GM12878 (cell line): ENCODE measurements at regions not wholly inside any gene's neighbourhood (a gene's known extent, or its start where the extent isn't known, plus 50 kb on each side); places are given as distances from the start of the nearest gene placed in this dataset.
A peak's percentile ranks its signal among the peaks of the same experiment; 100 is the strongest.

ENCODE experiments used
- GATAD2B ChIP-seq: fragments of 450-650 bp; conservative IDR thresholded peaks from 2 replicates; pipeline ENCODE4 v1.6.1; 2017; ENCODE audit warnings: low read depth, mild to moderate bottlenecking, moderate library complexity
- RELA ChIP-seq: fragments of 450-650 bp; IDR thresholded peaks from 2 replicates; pipeline ENCODE4 v1.8.0; 2014; ENCODE audit warnings: borderline replicate concordance; ENCODE audit not compliant: partially characterized antibody
- SMC3 ChIP-seq: IDR thresholded peaks from 2 replicates; pipeline ENCODE4 v1.6.1; 2011; ENCODE audit warnings: low read length, improper control_type of control experiment, borderline replicate concordance
- SREBF1 ChIP-seq: IDR thresholded peaks from 2 replicates; pipeline ENCODE4 v1.6.1; 2012; ENCODE audit warnings: mild to moderate bottlenecking, low read length
- SRF ChIP-seq, 2 experiments: IDR thresholded peaks; 2 replicates each; pipeline ENCODE4 v1.6.1; 2011; ENCODE audit warnings: low read depth in 2 of 2, low read length in 2 of 2, mild to moderate bottlenecking in 1 of 2, moderate library complexity in 1 of 2
- TF ChIP-seq, protein P1 (sequence below): fragments of 450-650 bp; IDR thresholded peaks from 2 replicates; pipeline ENCODE4 v1.6.1; 2017; ENCODE audit warnings: mild to moderate bottlenecking, moderate library complexity
- TF ChIP-seq, protein P2 (sequence below): fragments of 450-650 bp; IDR thresholded peaks from 2 replicates; pipeline ENCODE4 v1.6.1; 2017; ENCODE audit warnings: mild to moderate bottlenecking
- TF ChIP-seq, protein P3 (sequence below): fragments of 450-650 bp; IDR thresholded peaks from 2 replicates; pipeline ENCODE4 v1.6.1; 2016; ENCODE audit warnings: mild to moderate bottlenecking, moderate library complexity, borderline replicate concordance
- TF ChIP-seq, protein P4 (sequence below): IDR thresholded peaks from 2 replicates; pipeline ENCODE4 v1.6.1; 2012; ENCODE audit warnings: low read length, inconsistent platforms
- TF ChIP-seq, protein P5 (sequence below): fragments of 450-650 bp; IDR thresholded peaks from 2 replicates; pipeline ENCODE4 v1.6.1; 2017; ENCODE audit warnings: antibody characterized with exemption, mild to moderate bottlenecking, moderate library complexity
- TF ChIP-seq, protein P6 (sequence below): fragments of 450-650 bp; conservative IDR thresholded peaks from 2 replicates; pipeline ENCODE4 v1.6.1; 2017; ENCODE audit warnings: mild to moderate bottlenecking, moderate library complexity

DNA sequence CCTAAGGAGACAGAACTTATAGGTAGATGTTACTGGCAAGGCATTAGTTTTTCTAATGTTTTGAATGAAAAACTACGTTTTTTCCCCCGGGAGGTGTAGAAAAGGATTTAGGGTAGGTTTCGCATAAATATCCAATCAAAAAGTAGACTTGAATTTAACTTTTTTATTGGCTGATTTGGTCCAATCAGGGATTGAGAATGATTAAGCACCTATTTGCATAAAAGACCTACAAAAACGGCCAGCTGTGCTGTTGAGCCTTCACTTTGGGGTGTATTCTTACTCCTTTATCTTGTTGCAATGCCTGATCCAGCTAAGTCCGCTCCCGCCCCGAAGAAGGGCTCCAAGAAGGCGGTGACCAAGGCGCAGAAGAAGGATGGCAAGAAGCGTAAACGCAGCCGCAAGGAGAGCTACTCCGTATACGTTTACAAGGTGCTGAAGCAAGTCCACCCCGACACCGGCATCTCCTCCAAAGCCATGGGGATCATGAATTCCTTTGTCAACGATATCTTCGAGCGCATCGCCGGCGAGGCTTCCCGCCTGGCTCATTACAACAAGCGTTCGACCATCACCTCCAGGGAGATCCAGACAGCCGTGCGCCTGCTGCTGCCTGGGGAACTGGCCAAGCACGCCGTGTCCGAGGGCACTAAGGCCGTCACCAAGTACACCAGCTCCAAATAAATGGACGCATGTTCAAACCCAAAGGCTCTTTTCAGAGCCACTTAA, 113.5 kb upstream of the BTN3A2 start (continued):
- TF ChIP-seq, protein P1, sequence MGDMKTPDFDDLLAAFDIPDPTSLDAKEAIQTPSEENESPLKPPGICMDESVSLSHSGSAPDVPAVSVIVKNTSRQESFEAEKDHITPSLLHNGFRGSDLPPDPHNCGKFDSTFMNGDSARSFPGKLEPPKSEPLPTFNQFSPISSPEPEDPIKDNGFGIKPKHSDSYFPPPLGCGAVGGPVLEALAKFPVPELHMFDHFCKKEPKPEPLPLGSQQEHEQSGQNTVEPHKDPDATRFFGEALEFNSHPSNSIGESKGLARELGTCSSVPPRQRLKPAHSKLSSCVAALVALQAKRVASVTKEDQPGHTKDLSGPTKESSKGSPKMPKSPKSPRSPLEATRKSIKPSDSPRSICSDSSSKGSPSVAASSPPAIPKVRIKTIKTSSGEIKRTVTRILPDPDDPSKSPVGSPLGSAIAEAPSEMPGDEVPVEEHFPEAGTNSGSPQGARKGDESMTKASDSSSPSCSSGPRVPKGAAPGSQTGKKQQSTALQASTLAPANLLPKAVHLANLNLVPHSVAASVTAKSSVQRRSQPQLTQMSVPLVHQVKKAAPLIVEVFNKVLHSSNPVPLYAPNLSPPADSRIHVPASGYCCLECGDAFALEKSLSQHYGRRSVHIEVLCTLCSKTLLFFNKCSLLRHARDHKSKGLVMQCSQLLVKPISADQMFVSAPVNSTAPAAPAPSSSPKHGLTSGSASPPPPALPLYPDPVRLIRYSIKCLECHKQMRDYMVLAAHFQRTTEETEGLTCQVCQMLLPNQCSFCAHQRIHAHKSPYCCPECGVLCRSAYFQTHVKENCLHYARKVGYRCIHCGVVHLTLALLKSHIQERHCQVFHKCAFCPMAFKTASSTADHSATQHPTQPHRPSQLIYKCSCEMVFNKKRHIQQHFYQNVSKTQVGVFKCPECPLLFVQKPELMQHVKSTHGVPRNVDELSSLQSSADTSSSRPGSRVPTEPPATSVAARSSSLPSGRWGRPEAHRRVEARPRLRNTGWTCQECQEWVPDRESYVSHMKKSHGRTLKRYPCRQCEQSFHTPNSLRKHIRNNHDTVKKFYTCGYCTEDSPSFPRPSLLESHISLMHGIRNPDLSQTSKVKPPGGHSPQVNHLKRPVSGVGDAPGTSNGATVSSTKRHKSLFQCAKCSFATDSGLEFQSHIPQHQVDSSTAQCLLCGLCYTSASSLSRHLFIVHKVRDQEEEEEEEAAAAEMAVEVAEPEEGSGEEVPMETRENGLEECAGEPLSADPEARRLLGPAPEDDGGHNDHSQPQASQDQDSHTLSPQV = no peak
- TF ChIP-seq, protein P2, sequence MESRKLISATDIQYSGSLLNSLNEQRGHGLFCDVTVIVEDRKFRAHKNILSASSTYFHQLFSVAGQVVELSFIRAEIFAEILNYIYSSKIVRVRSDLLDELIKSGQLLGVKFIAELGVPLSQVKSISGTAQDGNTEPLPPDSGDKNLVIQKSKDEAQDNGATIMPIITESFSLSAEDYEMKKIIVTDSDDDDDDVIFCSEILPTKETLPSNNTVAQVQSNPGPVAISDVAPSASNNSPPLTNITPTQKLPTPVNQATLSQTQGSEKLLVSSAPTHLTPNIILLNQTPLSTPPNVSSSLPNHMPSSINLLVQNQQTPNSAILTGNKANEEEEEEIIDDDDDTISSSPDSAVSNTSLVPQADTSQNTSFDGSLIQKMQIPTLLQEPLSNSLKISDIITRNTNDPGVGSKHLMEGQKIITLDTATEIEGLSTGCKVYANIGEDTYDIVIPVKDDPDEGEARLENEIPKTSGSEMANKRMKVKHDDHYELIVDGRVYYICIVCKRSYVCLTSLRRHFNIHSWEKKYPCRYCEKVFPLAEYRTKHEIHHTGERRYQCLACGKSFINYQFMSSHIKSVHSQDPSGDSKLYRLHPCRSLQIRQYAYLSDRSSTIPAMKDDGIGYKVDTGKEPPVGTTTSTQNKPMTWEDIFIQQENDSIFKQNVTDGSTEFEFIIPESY = no peak
- TF ChIP-seq, protein P3, sequence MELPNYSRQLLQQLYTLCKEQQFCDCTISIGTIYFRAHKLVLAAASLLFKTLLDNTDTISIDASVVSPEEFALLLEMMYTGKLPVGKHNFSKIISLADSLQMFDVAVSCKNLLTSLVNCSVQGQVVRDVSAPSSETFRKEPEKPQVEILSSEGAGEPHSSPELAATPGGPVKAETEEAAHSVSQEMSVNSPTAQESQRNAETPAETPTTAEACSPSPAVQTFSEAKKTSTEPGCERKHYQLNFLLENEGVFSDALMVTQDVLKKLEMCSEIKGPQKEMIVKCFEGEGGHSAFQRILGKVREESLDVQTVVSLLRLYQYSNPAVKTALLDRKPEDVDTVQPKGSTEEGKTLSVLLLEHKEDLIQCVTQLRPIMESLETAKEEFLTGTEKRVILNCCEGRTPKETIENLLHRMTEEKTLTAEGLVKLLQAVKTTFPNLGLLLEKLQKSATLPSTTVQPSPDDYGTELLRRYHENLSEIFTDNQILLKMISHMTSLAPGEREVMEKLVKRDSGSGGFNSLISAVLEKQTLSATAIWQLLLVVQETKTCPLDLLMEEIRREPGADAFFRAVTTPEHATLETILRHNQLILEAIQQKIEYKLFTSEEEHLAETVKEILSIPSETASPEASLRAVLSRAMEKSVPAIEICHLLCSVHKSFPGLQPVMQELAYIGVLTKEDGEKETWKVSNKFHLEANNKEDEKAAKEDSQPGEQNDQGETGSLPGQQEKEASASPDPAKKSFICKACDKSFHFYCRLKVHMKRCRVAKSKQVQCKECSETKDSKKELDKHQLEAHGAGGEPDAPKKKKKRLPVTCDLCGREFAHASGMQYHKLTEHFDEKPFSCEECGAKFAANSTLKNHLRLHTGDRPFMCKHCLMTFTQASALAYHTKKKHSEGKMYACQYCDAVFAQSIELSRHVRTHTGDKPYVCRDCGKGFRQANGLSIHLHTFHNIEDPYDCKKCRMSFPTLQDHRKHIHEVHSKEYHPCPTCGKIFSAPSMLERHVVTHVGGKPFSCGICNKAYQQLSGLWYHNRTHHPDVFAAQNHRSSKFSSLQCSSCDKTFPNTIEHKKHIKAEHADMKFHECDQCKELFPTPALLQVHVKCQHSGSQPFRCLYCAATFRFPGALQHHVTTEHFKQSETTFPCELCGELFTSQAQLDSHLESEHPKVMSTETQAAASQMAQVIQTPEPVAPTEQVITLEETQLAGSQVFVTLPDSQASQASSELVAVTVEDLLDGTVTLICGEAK = 0 out of 2 replicates have a peak, but pooled peaks have one; percentile 21
- TF ChIP-seq SREBF1 (no peak), GATAD2B (0 out of 2 replicates have a peak, but pooled peaks have one; percentile 25), RELA (peak; percentile 55), SMC3 (no peak), SRF (IDR thresholded peaks at IDR 0.05; ENCODE audit: low read depth in 2 of 2, low read length in 2 of 2) (no peak)
- TF ChIP-seq, protein P4, sequence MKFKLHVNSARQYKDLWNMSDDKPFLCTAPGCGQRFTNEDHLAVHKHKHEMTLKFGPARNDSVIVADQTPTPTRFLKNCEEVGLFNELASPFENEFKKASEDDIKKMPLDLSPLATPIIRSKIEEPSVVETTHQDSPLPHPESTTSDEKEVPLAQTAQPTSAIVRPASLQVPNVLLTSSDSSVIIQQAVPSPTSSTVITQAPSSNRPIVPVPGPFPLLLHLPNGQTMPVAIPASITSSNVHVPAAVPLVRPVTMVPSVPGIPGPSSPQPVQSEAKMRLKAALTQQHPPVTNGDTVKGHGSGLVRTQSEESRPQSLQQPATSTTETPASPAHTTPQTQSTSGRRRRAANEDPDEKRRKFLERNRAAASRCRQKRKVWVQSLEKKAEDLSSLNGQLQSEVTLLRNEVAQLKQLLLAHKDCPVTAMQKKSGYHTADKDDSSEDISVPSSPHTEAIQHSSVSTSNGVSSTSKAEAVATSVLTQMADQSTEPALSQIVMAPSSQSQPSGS = 0 out of 2 replicates have a peak, but pooled peaks have one; percentile 34
- TF ChIP-seq, protein P5, sequence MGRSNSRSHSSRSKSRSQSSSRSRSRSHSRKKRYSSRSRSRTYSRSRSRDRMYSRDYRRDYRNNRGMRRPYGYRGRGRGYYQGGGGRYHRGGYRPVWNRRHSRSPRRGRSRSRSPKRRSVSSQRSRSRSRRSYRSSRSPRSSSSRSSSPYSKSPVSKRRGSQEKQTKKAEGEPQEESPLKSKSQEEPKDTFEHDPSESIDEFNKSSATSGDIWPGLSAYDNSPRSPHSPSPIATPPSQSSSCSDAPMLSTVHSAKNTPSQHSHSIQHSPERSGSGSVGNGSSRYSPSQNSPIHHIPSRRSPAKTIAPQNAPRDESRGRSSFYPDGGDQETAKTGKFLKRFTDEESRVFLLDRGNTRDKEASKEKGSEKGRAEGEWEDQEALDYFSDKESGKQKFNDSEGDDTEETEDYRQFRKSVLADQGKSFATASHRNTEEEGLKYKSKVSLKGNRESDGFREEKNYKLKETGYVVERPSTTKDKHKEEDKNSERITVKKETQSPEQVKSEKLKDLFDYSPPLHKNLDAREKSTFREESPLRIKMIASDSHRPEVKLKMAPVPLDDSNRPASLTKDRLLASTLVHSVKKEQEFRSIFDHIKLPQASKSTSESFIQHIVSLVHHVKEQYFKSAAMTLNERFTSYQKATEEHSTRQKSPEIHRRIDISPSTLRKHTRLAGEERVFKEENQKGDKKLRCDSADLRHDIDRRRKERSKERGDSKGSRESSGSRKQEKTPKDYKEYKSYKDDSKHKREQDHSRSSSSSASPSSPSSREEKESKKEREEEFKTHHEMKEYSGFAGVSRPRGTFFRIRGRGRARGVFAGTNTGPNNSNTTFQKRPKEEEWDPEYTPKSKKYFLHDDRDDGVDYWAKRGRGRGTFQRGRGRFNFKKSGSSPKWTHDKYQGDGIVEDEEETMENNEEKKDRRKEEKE = peak; percentile 72
- TF ChIP-seq, protein P6, sequence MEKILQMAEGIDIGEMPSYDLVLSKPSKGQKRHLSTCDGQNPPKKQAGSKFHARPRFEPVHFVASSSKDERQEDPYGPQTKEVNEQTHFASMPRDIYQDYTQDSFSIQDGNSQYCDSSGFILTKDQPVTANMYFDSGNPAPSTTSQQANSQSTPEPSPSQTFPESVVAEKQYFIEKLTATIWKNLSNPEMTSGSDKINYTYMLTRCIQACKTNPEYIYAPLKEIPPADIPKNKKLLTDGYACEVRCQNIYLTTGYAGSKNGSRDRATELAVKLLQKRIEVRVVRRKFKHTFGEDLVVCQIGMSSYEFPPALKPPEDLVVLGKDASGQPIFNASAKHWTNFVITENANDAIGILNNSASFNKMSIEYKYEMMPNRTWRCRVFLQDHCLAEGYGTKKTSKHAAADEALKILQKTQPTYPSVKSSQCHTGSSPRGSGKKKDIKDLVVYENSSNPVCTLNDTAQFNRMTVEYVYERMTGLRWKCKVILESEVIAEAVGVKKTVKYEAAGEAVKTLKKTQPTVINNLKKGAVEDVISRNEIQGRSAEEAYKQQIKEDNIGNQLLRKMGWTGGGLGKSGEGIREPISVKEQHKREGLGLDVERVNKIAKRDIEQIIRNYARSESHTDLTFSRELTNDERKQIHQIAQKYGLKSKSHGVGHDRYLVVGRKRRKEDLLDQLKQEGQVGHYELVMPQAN = peak; percentile 71
